WTC11 (cell line): ENCODE measurements at regions not wholly inside any gene's neighbourhood (a gene's known extent, or its start where the extent isn't known, plus 50 kb on each side); places are given as distances from the start of the nearest gene placed in this dataset.

Source experiments
- ATAC-seq: fragments of 200-7000 bp; cut with Tn5 transposase; 2 replicates; pipeline ENCODE4 v1.10.0; 2021; ENCODE audit warnings: mild to moderate bottlenecking, moderate library complexity
- CTCF ChIA-PET: fragments of 300-600 bp; sonication (Branson Sonifier 250); formaldehyde crosslinking; loops from one replicate; lab custom pipeline; 2021; ENCODE audit warnings: antibody characterized with exemption; lab: Charles Lee
- POLR2A ChIA-PET: fragments of 350-600 bp; sonication (Branson Sonifier 250); formaldehyde crosslinking; loops from one replicate; lab custom pipeline; 2021; ENCODE audit warnings: antibody characterized with exemption; lab: Charles Lee
- DNase-seq: peaks from one replicate; pipeline ENCODE4 v3.0.0; 2021; ENCODE audit warnings: low spot score
- H3K27ac Mint-ChIP-seq: 2 replicates; pipeline ENCODE4 v1.8.0; 2021; ENCODE audit warnings: mixed read lengths
- H3K27me3 Mint-ChIP-seq: 2 replicates; pipeline ENCODE4 v1.8.0; 2021; ENCODE audit warnings: low read depth, mild to moderate bottlenecking, moderate library complexity, mixed read lengths
- H3K36me3 Mint-ChIP-seq: 2 replicates; pipeline ENCODE4 v1.8.0; 2021; ENCODE audit warnings: mixed read lengths
- H3K4me1 Mint-ChIP-seq: 2 replicates; pipeline ENCODE4 v1.8.0; 2022; ENCODE audit warnings: mixed read lengths
- H3K4me3 Mint-ChIP-seq: 2 replicates; pipeline ENCODE4 v1.8.0; 2021; ENCODE audit warnings: mild to moderate bottlenecking, moderate library complexity, mixed read lengths
- H3K9me3 Mint-ChIP-seq: 2 replicates; pipeline ENCODE4 v1.8.0; 2021; ENCODE audit warnings: mixed read lengths
- ATF1 ChIP-seq: sonication (generic); formaldehyde crosslinking; IDR thresholded peaks from 2 replicates; pipeline ENCODE4 v1.8.1; 2023; ENCODE audit warnings: mild to moderate bottlenecking, moderate library complexity, missing genetic modification reagents
- CTCF ChIP-seq: fragments of 200-600 bp; IDR thresholded peaks from 2 replicates; pipeline ENCODE4 v1.8.0; 2022; ENCODE audit warnings: antibody characterized with exemption
- ELF4 ChIP-seq: sonication (generic); formaldehyde crosslinking; IDR thresholded peaks from 2 replicates; pipeline ENCODE4 v1.8.1; 2022; ENCODE audit warnings: low read depth, mild to moderate bottlenecking, moderate library complexity, missing genetic modification reagents
- EMX1 ChIP-seq: fragments of 250-450 bp; sonication (Bioruptor Pico); IDR thresholded peaks from 2 replicates; pipeline ENCODE4 v1.8.0; 2021; ENCODE audit warnings: mild to moderate bottlenecking
- ETV6 ChIP-seq: sonication (generic); formaldehyde crosslinking; IDR thresholded peaks from 2 replicates; pipeline ENCODE4 v1.8.1; 2022; ENCODE audit warnings: mild to moderate bottlenecking, missing genetic modification reagents
- FOXP1 ChIP-seq: sonication (generic); formaldehyde crosslinking; IDR thresholded peaks from 2 replicates; pipeline ENCODE4 v1.8.0; 2022; ENCODE audit warnings: missing genetic modification reagents, mild to moderate bottlenecking, moderate library complexity, borderline replicate concordance
- HMGXB4 ChIP-seq: sonication (generic); formaldehyde crosslinking; IDR thresholded peaks from 2 replicates; pipeline ENCODE4 v1.8.1; 2023; ENCODE audit warnings: mild to moderate bottlenecking, moderate library complexity, missing genetic modification reagents
- NFYB ChIP-seq: sonication (generic); formaldehyde crosslinking; conservative IDR thresholded peaks from 2 replicates; pipeline ENCODE4 v1.8.0; 2022; ENCODE audit warnings: low read depth, missing genetic modification reagents
- ZBTB21 ChIP-seq: sonication (generic); formaldehyde crosslinking; IDR thresholded peaks from 2 replicates; pipeline ENCODE4 v1.8.1; 2023; ENCODE audit warnings: mild to moderate bottlenecking, missing genetic modification reagents, borderline replicate concordance
- ZBTB43 ChIP-seq: sonication (generic); formaldehyde crosslinking; IDR thresholded peaks from 2 replicates; pipeline ENCODE4 v1.8.1; 2023; ENCODE audit warnings: mild to moderate bottlenecking, missing genetic modification reagents
- ZNF121 ChIP-seq: sonication (generic); formaldehyde crosslinking; IDR thresholded peaks from 2 replicates; pipeline ENCODE4 v1.8.0; 2023; ENCODE audit warnings: missing genetic modification reagents
- ZNF138 ChIP-seq: sonication (generic); formaldehyde crosslinking; conservative IDR thresholded peaks from 2 replicates; pipeline ENCODE4 v1.8.1; 2022; ENCODE audit warnings: mild to moderate bottlenecking, moderate library complexity, missing genetic modification reagents
- ZNF219 ChIP-seq: sonication (generic); formaldehyde crosslinking; IDR thresholded peaks from 2 replicates; pipeline ENCODE4 v1.8.0; 2023; ENCODE audit warnings: missing genetic modification reagents, mild to moderate bottlenecking, borderline replicate concordance
- ZNF396 ChIP-seq: fragments of 250-450 bp; sonication (Bioruptor Pico); IDR thresholded peaks from 2 replicates; pipeline ENCODE4 v1.8.0; 2021; ENCODE audit warnings: mild to moderate bottlenecking, moderate library complexity, borderline replicate concordance
- ZNF423 ChIP-seq: fragments of 250-450 bp; sonication (Bioruptor Pico); IDR thresholded peaks from 2 replicates; pipeline ENCODE4 v2.1.2; 2022; ENCODE audit warnings: mild to moderate bottlenecking, moderate library complexity
- ZNF425 ChIP-seq: fragments of 250-450 bp; sonication (Bioruptor Pico); conservative IDR thresholded peaks from 2 replicates; pipeline ENCODE4 v1.9.0; 2021; ENCODE audit warnings: mild to moderate bottlenecking
- TF ChIP-seq, protein P1 (sequence below): fragments of 250-450 bp; sonication (Bioruptor Pico); IDR thresholded peaks from 2 replicates; pipeline ENCODE4 v1.8.0; 2021; ENCODE audit warnings: mild to moderate bottlenecking
- TF ChIP-seq, protein P2 (sequence below): sonication (generic); formaldehyde crosslinking; conservative IDR thresholded peaks from 2 replicates; pipeline ENCODE4 v1.8.1; 2022; ENCODE audit warnings: mild to moderate bottlenecking, missing genetic modification reagents
- TF ChIP-seq, protein P3 (sequence below): sonication (generic); formaldehyde crosslinking; IDR thresholded peaks from 2 replicates; pipeline ENCODE4 v1.8.0; 2023; ENCODE audit warnings: missing genetic modification reagents
- TF ChIP-seq, protein P4 (sequence below): sonication (generic); formaldehyde crosslinking; IDR thresholded peaks from 2 replicates; pipeline ENCODE4 v1.8.0; 2023; ENCODE audit warnings: mild to moderate bottlenecking, missing genetic modification reagents

GRCh38 chr12:83866477-83866876, 1046.1 kb downstream of the SLC6A15 start (continued):
- TF ChIP-seq ZNF396 (no peak), ZNF219 (no peak), FOXP1 (CRISPR knock-in tag) (no peak)
- TF ChIP-seq, protein P1, sequence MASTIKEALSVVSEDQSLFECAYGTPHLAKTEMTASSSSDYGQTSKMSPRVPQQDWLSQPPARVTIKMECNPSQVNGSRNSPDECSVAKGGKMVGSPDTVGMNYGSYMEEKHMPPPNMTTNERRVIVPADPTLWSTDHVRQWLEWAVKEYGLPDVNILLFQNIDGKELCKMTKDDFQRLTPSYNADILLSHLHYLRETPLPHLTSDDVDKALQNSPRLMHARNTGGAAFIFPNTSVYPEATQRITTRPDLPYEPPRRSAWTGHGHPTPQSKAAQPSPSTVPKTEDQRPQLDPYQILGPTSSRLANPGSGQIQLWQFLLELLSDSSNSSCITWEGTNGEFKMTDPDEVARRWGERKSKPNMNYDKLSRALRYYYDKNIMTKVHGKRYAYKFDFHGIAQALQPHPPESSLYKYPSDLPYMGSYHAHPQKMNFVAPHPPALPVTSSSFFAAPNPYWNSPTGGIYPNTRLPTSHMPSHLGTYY (CRISPR knock-in tag) = no peak
- TF ChIP-seq, all 79 proteins: peak for 0

DNA sequence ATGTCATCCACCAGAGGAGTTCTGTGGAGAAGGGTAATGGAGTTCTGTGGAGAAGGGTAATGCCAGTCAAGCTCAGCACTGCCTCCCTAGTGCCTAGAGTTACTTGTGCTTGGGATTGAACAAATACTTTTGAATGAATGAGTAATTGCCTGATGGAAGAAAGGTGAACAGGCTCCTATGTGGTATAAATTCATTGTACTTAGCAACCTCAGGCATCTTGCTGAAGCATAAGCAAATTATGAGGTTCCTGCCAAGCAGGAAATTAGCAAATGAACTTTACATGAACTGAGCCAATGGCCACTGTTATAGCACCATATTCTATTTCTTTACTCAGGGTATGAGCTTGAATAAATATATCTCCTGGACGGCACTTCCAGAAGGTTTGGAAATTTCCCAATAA, 1047.2 kb downstream of the SLC6A15 start:
- TF ChIP-seq ZNF396 (no peak), ZNF425 (CRISPR knock-in tag) (no peak), HMGXB4 (CRISPR knock-in tag) (no peak), ZBTB43 (CRISPR knock-in tag) (no peak), ELF4 (CRISPR knock-in tag) (no peak), ZNF138 (CRISPR knock-in tag) (no peak), EMX1 (no peak), ATF1 (CRISPR knock-in tag) (no peak), CTCF (no peak), ZNF121 (CRISPR knock-in tag) (no peak), ZBTB21 (no peak), ETV6 (no peak), ZNF423 (CRISPR knock-in tag) (no peak), NFYB (CRISPR knock-in tag) (no peak)
- TF ChIP-seq, protein P2, sequence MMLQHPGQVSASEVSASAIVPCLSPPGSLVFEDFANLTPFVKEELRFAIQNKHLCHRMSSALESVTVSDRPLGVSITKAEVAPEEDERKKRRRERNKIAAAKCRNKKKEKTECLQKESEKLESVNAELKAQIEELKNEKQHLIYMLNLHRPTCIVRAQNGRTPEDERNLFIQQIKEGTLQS (CRISPR knock-in tag) = no peak
- TF ChIP-seq, protein P3, sequence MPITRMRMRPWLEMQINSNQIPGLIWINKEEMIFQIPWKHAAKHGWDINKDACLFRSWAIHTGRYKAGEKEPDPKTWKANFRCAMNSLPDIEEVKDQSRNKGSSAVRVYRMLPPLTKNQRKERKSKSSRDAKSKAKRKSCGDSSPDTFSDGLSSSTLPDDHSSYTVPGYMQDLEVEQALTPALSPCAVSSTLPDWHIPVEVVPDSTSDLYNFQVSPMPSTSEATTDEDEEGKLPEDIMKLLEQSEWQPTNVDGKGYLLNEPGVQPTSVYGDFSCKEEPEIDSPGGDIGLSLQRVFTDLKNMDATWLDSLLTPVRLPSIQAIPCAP = no peak
- TF ChIP-seq, protein P4, sequence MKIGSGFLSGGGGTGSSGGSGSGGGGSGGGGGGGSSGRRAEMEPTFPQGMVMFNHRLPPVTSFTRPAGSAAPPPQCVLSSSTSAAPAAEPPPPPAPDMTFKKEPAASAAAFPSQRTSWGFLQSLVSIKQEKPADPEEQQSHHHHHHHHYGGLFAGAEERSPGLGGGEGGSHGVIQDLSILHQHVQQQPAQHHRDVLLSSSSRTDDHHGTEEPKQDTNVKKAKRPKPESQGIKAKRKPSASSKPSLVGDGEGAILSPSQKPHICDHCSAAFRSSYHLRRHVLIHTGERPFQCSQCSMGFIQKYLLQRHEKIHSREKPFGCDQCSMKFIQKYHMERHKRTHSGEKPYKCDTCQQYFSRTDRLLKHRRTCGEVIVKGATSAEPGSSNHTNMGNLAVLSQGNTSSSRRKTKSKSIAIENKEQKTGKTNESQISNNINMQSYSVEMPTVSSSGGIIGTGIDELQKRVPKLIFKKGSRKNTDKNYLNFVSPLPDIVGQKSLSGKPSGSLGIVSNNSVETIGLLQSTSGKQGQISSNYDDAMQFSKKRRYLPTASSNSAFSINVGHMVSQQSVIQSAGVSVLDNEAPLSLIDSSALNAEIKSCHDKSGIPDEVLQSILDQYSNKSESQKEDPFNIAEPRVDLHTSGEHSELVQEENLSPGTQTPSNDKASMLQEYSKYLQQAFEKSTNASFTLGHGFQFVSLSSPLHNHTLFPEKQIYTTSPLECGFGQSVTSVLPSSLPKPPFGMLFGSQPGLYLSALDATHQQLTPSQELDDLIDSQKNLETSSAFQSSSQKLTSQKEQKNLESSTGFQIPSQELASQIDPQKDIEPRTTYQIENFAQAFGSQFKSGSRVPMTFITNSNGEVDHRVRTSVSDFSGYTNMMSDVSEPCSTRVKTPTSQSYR = no peak
- ATAC-seq = no peak
- Mint-ChIP-seq H3K27me3 (no peaks in the 10 kb centered on the region), H3K4me3 (no peak overlapping the region), H3K4me1 (no peaks in the 10 kb centered on the region), H3K36me3 (peaks cover 3% of the 10 kb centered on the region; the same call in 1 of the 2 replicates), H3K27ac (no peak overlapping the region), H3K9me3 (peaks cover 20% of the 10 kb centered on the region)
- ChIA-PET POLR2A (no interaction called here), CTCF (interaction anchor here (0.9 kb wide), 1 partner anchor 39 kb away, joined by 3 read pairs; no protein-coding TSS in a partner anchor)
- DNase-seq = no peak
